ENCODE measurements at regions not wholly inside any gene's neighbourhood (a gene's known extent, or its start where the extent isn't known, plus 50 kb on each side); places are given as distances from the start of the nearest gene placed in this dataset.
"Not testable (repeated sequence)": the region's sequence is repeated elsewhere in the genome, so short reads cannot be mapped to it uniquely, and the experiment has no call there.

GRCh38 chr3:34396288-34396687, 597.9 kb downstream of the PDCD6IP start:
- DNase-seq: no peak

GRCh38 chr3:34396956-34397355, 598.5 kb downstream of the PDCD6IP start:
- DNase-seq: no peak

- DNase-seq: no peak
Observed at GRCh38 chr3:34399401-34399800, 601.0 kb downstream of the PDCD6IP start.

GRCh38 chr3:34405159-34405558, 606.7 kb downstream of the PDCD6IP start:
- no peak for DNase-seq

- DNase-seq: no peak
Observed at GRCh38 chr3:34407281-34407680, 608.9 kb downstream of the PDCD6IP start.

- DNase-seq: no peak
Observed at GRCh38 chr3:34408088-34408487, 609.7 kb downstream of the PDCD6IP start.

- no peak for DNase-seq
Observed at GRCh38 chr3:34411596-34411995, 613.2 kb downstream of the PDCD6IP start.

GRCh38 chr3:34419801-34420200, 621.4 kb downstream of the PDCD6IP start:
- DNase-seq: no peak

GRCh38 chr3:34421762-34422161, 623.3 kb downstream of the PDCD6IP start:
- DNase-seq: no peak

- no peak for DNase-seq
Observed at GRCh38 chr3:34439796-34440195, 641.4 kb downstream of the PDCD6IP start.

GRCh38 chr3:34444137-34444536, 645.7 kb downstream of the PDCD6IP start:
- no peak for DNase-seq

GRCh38 chr3:34449305-34449704, 650.9 kb downstream of the PDCD6IP start:
- DNase-seq: no peak

- DNase-seq: no peak
Observed at GRCh38 chr3:34463414-34463813, 665.0 kb downstream of the PDCD6IP start.

- DNase-seq: no peak
Observed at GRCh38 chr3:34464646-34465045, 666.2 kb downstream of the PDCD6IP start.

- no peak for DNase-seq
Observed at GRCh38 chr3:34475851-34476250, 677.4 kb downstream of the PDCD6IP start.

- no peak for DNase-seq
Observed at GRCh38 chr3:34483311-34483887, 685.0 kb downstream of the PDCD6IP start.

- DNase-seq: no peak
Observed at GRCh38 chr3:34504366-34504765, 705.9 kb downstream of the PDCD6IP start.

GRCh38 chr3:34504775-34505174, 706.3 kb downstream of the PDCD6IP start:
- no peak for DNase-seq

GRCh38 chr3:34508732-34509131, 710.3 kb downstream of the PDCD6IP start:
- DNase-seq: no peak

- no peak for DNase-seq
Observed at GRCh38 chr3:34511891-34512290, 713.5 kb downstream of the PDCD6IP start.

- not testable (repeated sequence) for DNase-seq
Observed at GRCh38 chr3:34519008-34519407, 720.6 kb downstream of the PDCD6IP start.

GRCh38 chr3:34531156-34531555, 732.7 kb downstream of the PDCD6IP start:
- DNase-seq: no peak

- no peak for DNase-seq
Observed at GRCh38 chr3:34533451-34533850, 735.0 kb downstream of the PDCD6IP start.

GRCh38 chr3:34534013-34534412, 735.6 kb downstream of the PDCD6IP start:
- DNase-seq: no peak

GRCh38 chr3:34544136-34544535, 745.7 kb downstream of the PDCD6IP start:
- no peak for DNase-seq
